ENCODE measurements at regions not wholly inside any gene's neighbourhood (a gene's known extent, or its start where the extent isn't known, plus 50 kb on each side); places are given as distances from the start of the nearest gene placed in this dataset.

- no peaks in the 10 kb centered on the region for H3K9me3 Mint-ChIP-seq (ENCODE audit: low read depth)
- H3K4me3 Mint-ChIP-seq (ENCODE audit: unreplicated experiment) = no peak overlapping the region
- H3K36me3 Mint-ChIP-seq (ENCODE audit: low read depth) = no peaks in the 10 kb centered on the region
- no peaks in the 10 kb centered on the region for H3K27me3 Mint-ChIP-seq (ENCODE audit: low read depth)
- no peak overlapping the region for H3K27ac Mint-ChIP-seq (ENCODE audit: unreplicated experiment)
- TF ChIP-seq CTCF (IDR thresholded peaks at IDR 0.05) = no peak
- DNase-seq (ENCODE audit: low spot score) = no peak
- no peaks in the 10 kb centered on the region for H3K4me1 Mint-ChIP-seq (ENCODE audit: low read depth)
These were observed 75.3 kb downstream of the NAP1L3 start for GRCh38 chrX:93598076-93598475.

GRCh38 chrX:93594780-93595179 lies 78.6 kb downstream of the NAP1L3 start:
- no peak for DNase-seq (ENCODE audit: low spot score)
- no peak overlapping the region for H3K4me3 Mint-ChIP-seq (ENCODE audit: unreplicated experiment)
- no peaks in the 10 kb centered on the region for H3K9me3 Mint-ChIP-seq (ENCODE audit: low read depth)
- no peaks in the 10 kb centered on the region for H3K36me3 Mint-ChIP-seq (ENCODE audit: low read depth)
- H3K27ac Mint-ChIP-seq (ENCODE audit: unreplicated experiment) = no peak overlapping the region
- no peaks in the 10 kb centered on the region for H3K4me1 Mint-ChIP-seq (ENCODE audit: low read depth)
- no peaks in the 10 kb centered on the region for H3K27me3 Mint-ChIP-seq (ENCODE audit: low read depth)
- no peak for TF ChIP-seq CTCF (IDR thresholded peaks at IDR 0.05)

GRCh38 chrX:93593966-93594365 lies 79.4 kb downstream of the NAP1L3 start:
- no peaks in the 10 kb centered on the region for H3K36me3 Mint-ChIP-seq (ENCODE audit: low read depth)
- DNase-seq (ENCODE audit: low spot score) = no peak
- H3K4me3 Mint-ChIP-seq (ENCODE audit: unreplicated experiment) = no peak overlapping the region
- TF ChIP-seq CTCF (IDR thresholded peaks at IDR 0.05) = no peak
- no peaks in the 10 kb centered on the region for H3K9me3 Mint-ChIP-seq (ENCODE audit: low read depth)
- no peaks in the 10 kb centered on the region for H3K4me1 Mint-ChIP-seq (ENCODE audit: low read depth)
- H3K27ac Mint-ChIP-seq (ENCODE audit: unreplicated experiment) = no peak overlapping the region
- H3K27me3 Mint-ChIP-seq (ENCODE audit: low read depth) = no peaks in the 10 kb centered on the region

GRCh38 chrX:93591398-93591797 lies 82.0 kb downstream of the NAP1L3 start:
- Mint-ChIP-seq H3K4me1 (ENCODE audit: low read depth) (no peaks in the 10 kb centered on the region), H3K27me3 (ENCODE audit: low read depth) (no peaks in the 10 kb centered on the region), H3K9me3 (ENCODE audit: low read depth) (no peaks in the 10 kb centered on the region), H3K4me3 (ENCODE audit: unreplicated experiment) (no peak overlapping the region), H3K36me3 (ENCODE audit: low read depth) (no peaks in the 10 kb centered on the region), H3K27ac (ENCODE audit: unreplicated experiment) (no peak overlapping the region)
- TF ChIP-seq CTCF (IDR thresholded peaks at IDR 0.05) = peak; percentile 37
- DNase-seq (ENCODE audit: low spot score) = no peak

GRCh38 chrX:93585661-93586060 lies 87.7 kb downstream of the NAP1L3 start:
- Mint-ChIP-seq H3K4me1 (ENCODE audit: low read depth) (no peaks in the 10 kb centered on the region), H3K27ac (ENCODE audit: unreplicated experiment) (no peak overlapping the region), H3K27me3 (ENCODE audit: low read depth) (no peaks in the 10 kb centered on the region), H3K36me3 (ENCODE audit: low read depth) (no peaks in the 10 kb centered on the region), H3K4me3 (ENCODE audit: unreplicated experiment) (no peak overlapping the region), H3K9me3 (ENCODE audit: low read depth) (peaks cover 4% of the 10 kb centered on the region)
- no peak for DNase-seq (ENCODE audit: low spot score)
- TF ChIP-seq CTCF (IDR thresholded peaks at IDR 0.05) = no peak
